WTC11 (cell line): ENCODE measurements at regions not wholly inside any gene's neighbourhood (a gene's known extent, or its start where the extent isn't known, plus 50 kb on each side); places are given as distances from the start of the nearest gene placed in this dataset.

Source experiments
- CTCF ChIP-seq: fragments of 200-600 bp; IDR thresholded peaks from 2 replicates; pipeline ENCODE4 v1.8.0; 2022; ENCODE audit warnings: antibody characterized with exemption
- E2F4 ChIP-seq: sonication (generic); formaldehyde crosslinking; IDR thresholded peaks from 2 replicates; pipeline ENCODE4 v1.8.1; 2022; ENCODE audit warnings: low read depth, mild to moderate bottlenecking, moderate library complexity, missing genetic modification reagents, borderline replicate concordance
- ELF4 ChIP-seq: sonication (generic); formaldehyde crosslinking; IDR thresholded peaks from 2 replicates; pipeline ENCODE4 v1.8.1; 2022; ENCODE audit warnings: low read depth, mild to moderate bottlenecking, moderate library complexity, missing genetic modification reagents
- ESRRA ChIP-seq: sonication (generic); formaldehyde crosslinking; IDR thresholded peaks from 2 replicates; pipeline ENCODE4 v1.8.1; 2022; ENCODE audit warnings: mild to moderate bottlenecking, missing genetic modification reagents, borderline replicate concordance
- ETV6 ChIP-seq: sonication (generic); formaldehyde crosslinking; IDR thresholded peaks from 2 replicates; pipeline ENCODE4 v1.8.1; 2022; ENCODE audit warnings: mild to moderate bottlenecking, missing genetic modification reagents
- HMGXB4 ChIP-seq: sonication (generic); formaldehyde crosslinking; IDR thresholded peaks from 2 replicates; pipeline ENCODE4 v1.8.1; 2023; ENCODE audit warnings: mild to moderate bottlenecking, moderate library complexity, missing genetic modification reagents
- KAT7 ChIP-seq: sonication (generic); formaldehyde crosslinking; IDR thresholded peaks from 2 replicates; pipeline ENCODE4 v1.8.1; 2023; ENCODE audit warnings: missing genetic modification reagents, mild to moderate bottlenecking, borderline replicate concordance
- MAX ChIP-seq: sonication (generic); formaldehyde crosslinking; IDR thresholded peaks from 2 replicates; pipeline ENCODE4 v1.8.0; 2022; ENCODE audit warnings: mild to moderate bottlenecking, missing genetic modification reagents
- SMAD3 ChIP-seq: sonication (generic); formaldehyde crosslinking; IDR thresholded peaks from 2 replicates; pipeline ENCODE4 v1.8.0; 2022; ENCODE audit warnings: missing genetic modification reagents, mild to moderate bottlenecking, borderline replicate concordance
- SP1 ChIP-seq: sonication (generic); formaldehyde crosslinking; conservative IDR thresholded peaks from 2 replicates; pipeline ENCODE4 v1.8.1; 2022; ENCODE audit warnings: missing genetic modification reagents
- TEAD4 ChIP-seq: sonication (generic); formaldehyde crosslinking; IDR thresholded peaks from 2 replicates; pipeline ENCODE4 v1.8.0; 2022; ENCODE audit warnings: mild to moderate bottlenecking, missing genetic modification reagents
- USF1 ChIP-seq: sonication (generic); formaldehyde crosslinking; IDR thresholded peaks from 2 replicates; pipeline ENCODE4 v1.8.0; 2022; ENCODE audit warnings: mild to moderate bottlenecking, missing genetic modification reagents
- USF2 ChIP-seq: sonication (generic); formaldehyde crosslinking; IDR thresholded peaks from 2 replicates; pipeline ENCODE4 v1.8.1; 2023; ENCODE audit warnings: mild to moderate bottlenecking, missing genetic modification reagents, moderate library complexity
- ZNF263 ChIP-seq: sonication (generic); formaldehyde crosslinking; IDR thresholded peaks from 2 replicates; pipeline ENCODE4 v1.8.1; 2022; ENCODE audit warnings: low read depth, mild to moderate bottlenecking, moderate library complexity, missing genetic modification reagents

- no peak for TF ChIP-seq SP1
- TF ChIP-seq CTCF: no peak
- no peak for TF ChIP-seq MAX (CRISPR knock-in tag)
- TF ChIP-seq ETV6: no peak
- TF ChIP-seq USF1 (CRISPR knock-in tag): no peak
- no peak for TF ChIP-seq KAT7 (CRISPR knock-in tag)
- TF ChIP-seq USF2: no peak
- TF ChIP-seq SMAD3 (CRISPR knock-in tag): no peak
- TF ChIP-seq HMGXB4 (CRISPR knock-in tag): no peak
- TF ChIP-seq E2F4: no peak
- TF ChIP-seq ESRRA (CRISPR knock-in tag): no peak
- TF ChIP-seq ZNF263 (CRISPR knock-in tag): no peak
- no peak for TF ChIP-seq TEAD4 (CRISPR knock-in tag)
- no peak for TF ChIP-seq ELF4 (CRISPR knock-in tag)
These were observed 401.3 kb upstream of the KIF2A start for GRCh38 chr5:61904730-61905129.
